NCI-H2029 (cell line): ENCODE measurements at regions not wholly inside any gene's neighbourhood (a gene's known extent, or its start where the extent isn't known, plus 50 kb on each side); places are given as distances from the start of the nearest gene placed in this dataset.
A peak's percentile ranks its signal among the peaks of the same experiment; 100 is the strongest.

Source experiments
- DNase-seq: peaks from one replicate; lab custom pipeline; 2025; lab: John Stamatoyannopoulos, UW

DNA sequence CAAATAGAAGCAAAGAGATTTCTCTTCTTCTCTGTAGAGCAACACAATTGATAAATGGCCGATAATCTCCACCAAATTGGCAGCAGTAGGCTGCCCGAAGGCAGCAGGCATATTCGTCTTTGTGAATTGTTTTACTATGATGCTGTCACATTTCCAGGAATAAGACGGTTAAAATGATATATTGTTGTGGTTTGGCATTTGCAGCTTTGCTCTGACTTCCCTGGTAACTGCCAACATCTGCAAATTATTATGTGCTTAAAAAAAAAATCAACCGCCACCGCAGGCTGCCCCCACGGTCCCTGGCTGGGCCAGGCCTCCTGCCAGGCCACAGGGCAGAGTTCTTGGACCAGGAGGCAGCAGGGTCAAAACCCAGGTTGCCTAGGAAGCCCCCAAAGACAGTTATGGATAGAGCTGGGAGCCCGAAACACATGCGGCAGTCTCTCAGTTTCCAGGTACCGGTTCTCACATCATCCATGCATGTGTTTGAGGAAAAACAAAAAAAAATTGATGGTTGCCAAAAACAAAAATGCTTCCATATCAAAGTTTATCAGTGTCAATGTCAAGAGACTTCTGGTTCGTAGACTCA, 179.3 kb downstream of the ETS2 start:
- DNase-seq: no peak

DNA sequence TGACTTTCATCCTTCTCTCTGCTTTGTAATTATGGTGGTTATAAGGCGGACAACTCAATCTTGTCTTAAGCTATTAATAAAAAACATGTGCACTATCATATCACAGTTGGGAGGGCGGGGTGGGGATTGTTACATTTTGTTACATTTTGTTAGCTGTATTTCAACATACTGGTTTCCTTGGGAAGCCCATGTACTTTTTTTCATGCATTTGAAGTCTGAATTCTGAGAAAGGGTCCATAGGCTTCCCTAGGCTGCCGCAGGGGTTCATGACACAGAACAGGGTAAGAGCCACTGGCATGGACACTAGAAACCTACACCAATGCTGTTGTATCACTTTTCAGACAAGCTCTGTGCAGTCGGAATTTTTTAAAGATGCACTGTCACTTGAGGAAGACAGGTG, 178.8 kb downstream of the ETS2 start:
- DNase-seq: no peak

GRCh38 chr21:38983560-38983959, 177.8 kb downstream of the ETS2 start:
- no peak for DNase-seq

DNA sequence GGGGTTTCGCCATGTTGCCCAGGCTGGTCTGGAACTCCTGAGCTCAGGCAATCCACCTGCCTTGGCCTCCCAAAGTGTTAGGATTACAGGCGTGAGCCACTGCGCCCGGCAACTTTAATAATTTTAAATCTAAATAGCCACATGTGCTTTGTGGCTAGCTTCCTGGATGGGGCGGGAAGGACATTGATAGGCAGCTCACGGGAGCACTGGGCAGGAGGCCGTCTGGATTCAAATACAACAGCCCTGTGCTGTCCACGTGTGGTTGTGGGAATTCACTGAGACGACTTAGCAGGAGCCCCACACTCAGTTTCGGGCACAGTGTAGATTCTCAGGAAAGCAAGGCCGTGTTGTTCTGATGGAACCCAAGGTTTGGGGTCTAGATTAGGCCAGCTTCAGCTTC, 177.1 kb downstream of the ETS2 start:
- no peak for DNase-seq

DNA sequence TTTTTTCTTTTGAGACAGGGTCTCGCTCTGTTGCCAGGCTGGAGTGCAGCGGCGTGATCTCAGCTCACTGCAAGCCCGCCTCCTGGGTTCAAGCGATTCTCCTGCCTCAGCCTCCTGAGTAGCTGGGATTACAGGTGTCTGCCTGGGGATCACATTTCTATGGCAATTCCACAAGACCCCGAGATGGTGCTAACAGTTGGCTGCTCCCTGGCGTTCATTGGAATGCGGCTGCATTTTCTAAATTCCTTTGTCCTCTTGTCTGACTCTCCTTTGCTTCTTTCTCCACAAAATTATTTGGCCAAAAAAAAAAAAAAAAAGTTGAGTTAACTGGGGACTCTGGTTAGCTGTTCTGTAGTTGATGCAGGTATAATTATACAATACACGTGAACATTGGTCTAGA, 176.4 kb downstream of the ETS2 start:
- DNase-seq: no peak

- DNase-seq: no peak
Measured at GRCh38 chr21:38980416-38981313, 174.9 kb downstream of the ETS2 start.

DNA sequence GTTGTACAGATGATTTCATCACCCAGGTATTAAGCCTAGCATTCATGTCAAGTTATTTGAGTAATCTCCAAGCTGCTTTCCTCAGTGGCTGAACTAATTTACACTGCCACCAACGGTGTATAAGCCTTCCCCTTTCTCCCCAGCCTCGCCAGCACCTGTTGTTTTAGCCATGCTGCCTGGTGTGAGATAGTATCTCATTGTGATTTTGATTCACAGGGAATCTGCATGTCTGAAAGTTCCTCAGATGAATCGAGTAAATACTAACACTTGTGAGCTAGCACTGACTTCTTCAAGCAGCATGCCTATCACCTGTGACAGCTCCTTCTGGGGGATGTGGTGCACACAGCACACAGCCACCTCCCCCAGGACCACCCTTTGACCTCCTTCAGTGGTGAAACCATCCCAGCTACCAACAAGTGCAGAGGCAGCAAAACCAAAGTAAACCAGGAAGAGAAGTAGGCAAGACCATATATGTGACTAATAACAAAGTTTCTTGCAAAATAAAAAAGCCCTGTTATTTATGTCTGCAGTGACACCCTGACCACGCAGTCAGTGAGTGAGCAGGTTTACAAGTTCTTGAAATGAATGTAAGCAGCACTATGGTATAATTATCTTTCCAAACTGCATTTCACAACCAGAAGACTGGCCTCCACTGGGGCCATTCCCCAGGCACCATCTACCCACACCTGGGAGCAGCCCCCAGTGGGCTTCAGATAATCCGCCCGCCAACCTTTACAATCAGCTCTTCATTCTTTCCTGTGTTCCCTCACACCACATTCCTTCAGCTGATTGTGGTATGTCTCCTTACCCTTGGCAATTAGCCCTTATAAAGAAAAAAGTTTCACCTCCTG, 173.8 kb downstream of the ETS2 start:
- DNase-seq: no peak

- DNase-seq: no peak
Measured at GRCh38 chr21:38976900-38977299, 171.2 kb downstream of the ETS2 start.

GRCh38 chr21:38973552-38973951, 167.8 kb downstream of the ETS2 start:
- DNase-seq: no peak

DNA sequence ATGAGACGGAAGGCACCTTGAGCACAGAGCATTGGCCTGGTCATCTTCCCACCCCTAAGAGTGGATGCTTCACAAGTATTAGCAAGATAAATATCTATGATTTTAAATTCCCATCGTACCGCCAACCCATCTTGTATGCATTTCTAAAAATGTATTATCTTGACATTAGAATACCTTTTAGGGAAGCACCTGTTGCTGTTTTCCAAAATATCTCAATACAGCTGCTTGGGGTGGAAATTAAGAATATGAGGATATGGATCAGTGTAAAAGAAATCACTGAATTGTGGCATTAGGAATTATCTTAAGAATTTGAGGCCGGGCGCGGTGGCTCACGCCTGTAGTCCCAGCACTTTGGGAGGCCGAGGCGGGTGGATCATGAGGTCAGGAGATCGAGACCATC, 166.3 kb downstream of the ETS2 start:
- no peak for DNase-seq

- no peak for DNase-seq
Measured at GRCh38 chr21:38970765-38971164, 165.0 kb downstream of the ETS2 start.

DNA sequence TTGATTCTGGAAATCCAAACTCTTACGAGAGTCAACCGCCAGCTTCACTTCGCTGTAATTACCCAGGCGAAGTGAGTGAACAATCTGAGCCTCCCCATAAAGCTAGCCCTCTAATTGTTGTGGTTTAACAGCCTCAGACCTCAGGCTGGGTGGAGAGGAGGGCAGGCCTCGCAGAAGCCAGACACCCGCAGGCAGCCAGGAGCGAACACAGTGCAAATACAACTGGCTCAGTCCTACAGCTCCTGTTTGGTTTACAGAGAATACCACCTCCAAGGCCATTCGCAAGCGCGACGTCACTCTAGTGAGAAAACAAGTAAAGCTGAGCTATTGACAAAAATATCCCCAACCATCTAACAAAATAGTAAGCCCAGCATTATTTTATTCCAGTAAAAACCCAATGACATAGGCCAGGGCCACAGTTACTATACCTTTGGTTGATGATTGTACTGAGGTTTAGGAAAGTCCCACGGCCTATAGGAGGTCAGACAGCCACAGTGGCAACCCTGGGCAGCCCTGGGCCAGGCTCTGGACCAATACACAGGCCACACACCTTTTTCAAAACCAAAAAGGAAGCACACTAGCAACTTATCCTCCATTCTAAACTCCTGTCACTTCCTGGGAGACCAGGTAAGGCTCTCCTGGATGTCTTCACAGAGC, 163.3 kb downstream of the ETS2 start:
- no peak for DNase-seq

DNA sequence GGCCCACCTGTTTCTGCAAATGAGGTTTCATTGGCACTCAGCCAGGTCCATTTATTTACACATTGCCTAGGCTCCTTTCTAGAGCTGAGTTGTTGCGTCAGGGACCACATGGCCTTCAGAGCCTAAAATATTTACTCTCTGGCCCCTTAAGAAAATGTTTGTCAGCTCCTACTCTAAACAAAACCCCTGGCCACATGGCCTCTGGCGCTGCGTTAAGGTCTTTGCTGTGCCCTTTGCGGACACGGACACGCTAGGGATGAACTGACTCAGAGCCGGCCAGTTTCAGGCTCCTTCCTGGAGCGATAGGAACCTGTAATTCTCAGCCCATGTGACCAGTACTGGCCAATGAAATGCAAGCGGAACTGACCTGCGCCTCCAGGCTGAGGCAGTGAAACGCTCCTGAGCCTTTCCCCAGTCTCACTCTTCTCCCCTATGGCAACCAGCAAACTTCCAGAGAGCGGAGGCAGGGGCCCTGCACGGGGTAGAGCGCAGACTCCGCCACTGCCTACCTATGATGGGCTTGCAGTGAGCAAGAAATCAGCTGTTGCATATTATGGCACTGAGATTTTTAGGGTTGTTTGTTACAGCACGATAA, 160.3 kb downstream of the ETS2 start:
- peak; percentile 99 for DNase-seq

- no peak for DNase-seq
Measured at GRCh38 chr21:38965241-38965640, 159.5 kb downstream of the ETS2 start.

DNA sequence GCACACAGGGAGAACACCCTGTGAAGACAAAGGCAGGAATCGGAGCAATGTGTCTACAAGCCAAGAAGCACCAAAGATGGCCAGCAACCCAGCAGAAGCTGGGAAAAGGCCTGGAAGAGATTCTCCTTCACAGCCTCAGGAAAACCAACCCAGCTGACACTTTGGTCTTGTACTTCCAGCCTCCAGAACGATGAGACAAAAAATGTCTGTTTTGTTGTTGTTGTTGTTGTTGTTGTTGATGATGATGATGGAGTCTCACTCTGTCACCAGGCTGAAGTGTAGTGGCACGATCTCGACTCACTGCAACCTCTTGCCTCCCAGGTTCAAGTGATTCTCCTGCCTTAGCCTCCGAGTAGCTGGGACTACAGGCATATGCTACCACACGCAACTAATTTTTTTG, 157.3 kb downstream of the ETS2 start:
- no peak for DNase-seq

- no peak for DNase-seq
Measured at GRCh38 chr21:38960251-38960650, 154.5 kb downstream of the ETS2 start.

- DNase-seq: no peak
Measured at GRCh38 chr21:38959692-38960061, 153.9 kb downstream of the ETS2 start.

DNA sequence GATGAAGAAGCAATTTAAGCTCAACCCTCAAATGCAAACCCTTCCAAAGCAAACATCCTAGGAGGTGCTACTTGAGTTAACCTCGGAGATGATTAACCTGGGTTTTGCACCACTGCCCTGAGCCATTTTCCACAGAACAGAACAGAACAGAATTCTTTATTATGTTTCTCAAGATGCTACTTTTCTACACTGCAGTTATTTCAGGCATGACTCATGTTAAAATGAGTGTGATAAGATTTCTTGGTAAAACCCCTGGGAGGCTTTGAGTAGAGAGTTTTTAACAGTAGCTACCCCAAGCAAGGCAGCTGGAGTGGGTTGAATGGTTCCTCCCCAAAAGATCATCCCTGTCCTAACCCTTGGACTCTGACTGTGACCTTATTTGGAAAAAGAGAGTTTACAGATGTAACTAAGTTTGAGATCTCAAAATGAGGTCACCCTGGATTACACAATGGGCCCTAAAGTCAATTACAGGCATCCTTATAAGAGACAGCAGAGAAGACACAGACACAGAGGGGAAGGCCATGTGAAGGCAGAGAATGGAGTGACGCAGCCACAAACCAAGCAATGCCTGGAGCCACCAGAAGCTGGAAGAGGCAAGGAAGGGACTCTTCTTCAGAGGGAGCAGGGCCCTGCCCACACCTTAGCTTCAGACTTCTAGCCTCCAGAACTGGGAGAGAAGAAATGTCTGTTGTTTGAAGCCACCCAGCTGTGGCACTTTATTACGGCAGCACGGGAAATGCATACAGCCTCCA, 153.4 kb downstream of the ETS2 start:
- peak; percentile 68 for DNase-seq

DNA sequence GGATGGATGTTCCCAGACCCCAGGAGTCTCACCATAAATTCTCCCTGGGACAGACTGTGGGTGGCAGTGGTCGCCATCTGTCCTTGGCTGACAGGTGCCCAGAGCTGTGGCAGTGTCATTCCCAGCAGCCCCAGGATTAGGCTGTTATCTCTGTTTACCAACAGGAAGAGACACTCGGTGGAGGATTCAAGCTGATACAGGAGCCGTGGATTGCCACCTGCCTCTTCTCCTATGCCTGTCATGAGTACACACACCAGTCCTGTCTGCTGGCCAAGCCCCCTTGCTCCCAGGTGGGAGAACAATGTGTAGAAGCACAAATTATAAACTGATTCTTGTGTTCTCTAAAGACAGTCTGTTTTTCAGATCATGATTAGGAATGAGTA, 152.6 kb downstream of the ETS2 start:
- peak; percentile 93 for DNase-seq

DNA sequence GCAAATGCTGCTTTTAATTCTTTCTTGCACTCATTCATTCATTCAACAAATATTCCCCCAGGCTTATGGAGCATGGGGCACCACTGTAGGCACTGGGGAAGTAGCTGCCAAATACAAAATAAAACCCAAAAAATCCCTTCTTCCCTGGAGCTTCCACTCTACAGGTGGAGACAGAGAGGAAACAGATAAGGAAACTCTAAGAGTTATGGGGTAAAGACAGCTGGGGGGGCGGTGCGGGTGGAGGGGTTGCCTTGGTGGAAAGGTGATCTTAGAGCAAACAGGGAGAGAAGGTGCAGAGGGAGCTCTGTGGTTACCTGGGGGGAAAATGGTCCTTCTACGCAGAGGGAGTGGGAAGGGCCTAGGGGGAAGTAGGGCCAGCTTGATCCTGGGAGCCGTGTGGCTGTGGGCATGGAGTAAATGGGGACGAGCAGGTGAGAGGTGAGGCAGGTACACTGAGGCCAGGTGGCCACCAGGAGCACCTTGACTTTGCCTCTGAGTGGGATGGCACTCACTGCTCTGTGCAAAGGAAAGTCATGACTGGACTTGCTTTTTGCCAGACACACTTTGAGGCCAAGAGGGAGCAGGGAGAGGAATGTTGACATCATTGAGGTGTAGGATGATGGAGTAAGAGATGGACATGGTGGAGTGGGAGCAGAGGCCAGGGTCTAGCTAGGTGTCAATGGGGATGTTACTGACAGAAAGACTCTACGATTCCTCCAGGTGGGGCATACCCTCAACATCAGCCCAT, 152.0 kb downstream of the ETS2 start:
- peak; percentile 78 for DNase-seq
